NCI-H446 (cell line): ENCODE measurements at regions not wholly inside any gene's neighbourhood (a gene's known extent, or its start where the extent isn't known, plus 50 kb on each side); places are given as distances from the start of the nearest gene placed in this dataset.
A peak's percentile ranks its signal among the peaks of the same experiment; 100 is the strongest.
"Not testable (repeated sequence)": the region's sequence is repeated elsewhere in the genome, so short reads cannot be mapped to it uniquely, and the experiment has no call there.

Experiments used
- DNase-seq, 2 experiments: peaks; one replicate each; lab custom pipeline; 2025; lab: John Stamatoyannopoulos, UW

GRCh38 chr9:89935115-89935514 is 330.3 kb downstream of the GADD45G start:
- DNase-seq, result no peak

GRCh38 chr9:89935801-89936200 is 331.0 kb downstream of the GADD45G start:
- DNase-seq, result no peak

- no peak for DNase-seq
Measured at GRCh38 chr9:89937051-89937450, 332.2 kb downstream of the GADD45G start.

- DNase-seq, result no peak
Measured at GRCh38 chr9:89939181-89939580, 334.4 kb downstream of the GADD45G start.

- DNase-seq, result no peak
Measured at GRCh38 chr9:89939626-89940292, 334.9 kb downstream of the GADD45G start.

GRCh38 chr9:89940625-89941024 is 335.8 kb downstream of the GADD45G start:
- DNase-seq, result no peak

GRCh38 chr9:89941875-89942274 is 337.1 kb downstream of the GADD45G start:
- DNase-seq, result peak; percentile 34 to 68

- no peak for DNase-seq
Measured at GRCh38 chr9:89942643-89943042, 337.8 kb downstream of the GADD45G start.

GRCh38 chr9:89943309-89943708 is 338.5 kb downstream of the GADD45G start:
- DNase-seq, result no peak

GRCh38 chr9:89943728-89944127 is 338.9 kb downstream of the GADD45G start:
- DNase-seq, result no peak

- DNase-seq, result no peak
Measured at GRCh38 chr9:89945133-89945532, 340.3 kb downstream of the GADD45G start.

- no peak for DNase-seq
Measured at GRCh38 chr9:89946741-89947140, 341.9 kb downstream of the GADD45G start.

- DNase-seq, result no peak
Measured at GRCh38 chr9:89949111-89949510, 344.3 kb downstream of the GADD45G start.

GRCh38 chr9:89951675-89952074 is 346.9 kb downstream of the GADD45G start:
- DNase-seq, result no peak

- no peak for DNase-seq
Measured at GRCh38 chr9:89952401-89952800, 347.6 kb downstream of the GADD45G start.

GRCh38 chr9:89953263-89953662 is 348.5 kb downstream of the GADD45G start:
- not testable (repeated sequence) for DNase-seq

- peak; percentile 52 to 89 for DNase-seq
Measured at GRCh38 chr9:89953824-89954615, 349.2 kb downstream of the GADD45G start.

- DNase-seq, result peak in 1 of 2 experiments; percentile 19
Measured at GRCh38 chr9:89955144-89955543, 350.3 kb downstream of the GADD45G start.

GRCh38 chr9:89955626-89956025 is 350.8 kb downstream of the GADD45G start:
- no peak for DNase-seq

- DNase-seq, result no peak
Measured at GRCh38 chr9:89956331-89956730, 351.5 kb downstream of the GADD45G start.

GRCh38 chr9:89956907-89957306 is 352.1 kb downstream of the GADD45G start:
- no peak for DNase-seq

GRCh38 chr9:89958086-89958485 is 353.3 kb downstream of the GADD45G start:
- no peak for DNase-seq

- no peak for DNase-seq
Measured at GRCh38 chr9:89961616-89962341, 357.0 kb downstream of the GADD45G start.
